NCI-H510A treated with DMSO at 0.1 percent for 48 hours (cell line): ENCODE measurements at regions not wholly inside any gene's neighbourhood (a gene's known extent, or its start where the extent isn't known, plus 50 kb on each side); places are given as distances from the start of the nearest gene placed in this dataset.

Source experiments
- DNase-seq: peaks from one replicate; lab custom pipeline; 2025; lab: John Stamatoyannopoulos, UW

GRCh38 chr9:104448036-104448435 lies 56.0 kb upstream of the OR13F1 start:
- no peak for DNase-seq
